ENCODE measurements at regions not wholly inside any gene's neighbourhood (a gene's known extent, or its start where the extent isn't known, plus 50 kb on each side); places are given as distances from the start of the nearest gene placed in this dataset.

GRCh38 chr12:72082986-72083820, 144.6 kb downstream of the TPH2 start:
- no peak for TF ChIP-seq CTCF (conservative IDR thresholded peaks at IDR 0.05)
- Mint-ChIP-seq H3K27me3 (no peaks in the 10 kb centered on the region), H3K9me3 (no peaks in the 10 kb centered on the region), H3K36me3 (no peaks in the 10 kb centered on the region), H3K4me3 (no peak overlapping the region), H3K4me1 (ENCODE audit: unreplicated experiment) (no peaks in the 10 kb centered on the region), H3K27ac (no peak overlapping the region)
- DNase-seq (ENCODE audit: extremely low spot score, unreplicated experiment) = no peak

GRCh38 chr12:72084061-72084460, 145.4 kb downstream of the TPH2 start:
- Mint-ChIP-seq H3K9me3 (no peaks in the 10 kb centered on the region), H3K36me3 (no peaks in the 10 kb centered on the region), H3K4me1 (ENCODE audit: unreplicated experiment) (no peaks in the 10 kb centered on the region), H3K27me3 (no peaks in the 10 kb centered on the region), H3K4me3 (no peak overlapping the region), H3K27ac (no peak overlapping the region)
- DNase-seq (ENCODE audit: extremely low spot score, unreplicated experiment) = no peak
- no peak for TF ChIP-seq CTCF (conservative IDR thresholded peaks at IDR 0.05)

- TF ChIP-seq CTCF (conservative IDR thresholded peaks at IDR 0.05) = no peak
- H3K27me3 Mint-ChIP-seq = no peaks in the 10 kb centered on the region
- no peaks in the 10 kb centered on the region for H3K4me1 Mint-ChIP-seq (ENCODE audit: unreplicated experiment)
- no peak overlapping the region for H3K27ac Mint-ChIP-seq
- no peak overlapping the region for H3K4me3 Mint-ChIP-seq
- H3K36me3 Mint-ChIP-seq = no peaks in the 10 kb centered on the region
- H3K9me3 Mint-ChIP-seq = no peaks in the 10 kb centered on the region
- no peak for DNase-seq (ENCODE audit: extremely low spot score, unreplicated experiment)
Observed at GRCh38 chr12:72084880-72085279, 146.2 kb downstream of the TPH2 start.

- peaks cover 6% of the 10 kb centered on the region for H3K9me3 Mint-ChIP-seq
- no peaks in the 10 kb centered on the region for H3K27me3 Mint-ChIP-seq
- no peak overlapping the region for H3K4me3 Mint-ChIP-seq
Observed at GRCh38 chr12:72089678-72090077, 151.0 kb downstream of the TPH2 start.

GRCh38 chr12:72093424-72093823, 154.8 kb downstream of the TPH2 start:
- Mint-ChIP-seq H3K27ac (no peak overlapping the region), H3K9me3 (peaks cover 6% of the 10 kb centered on the region), H3K27me3 (no peaks in the 10 kb centered on the region), H3K36me3 (no peaks in the 10 kb centered on the region), H3K4me3 (no peak overlapping the region), H3K4me1 (ENCODE audit: unreplicated experiment) (no peaks in the 10 kb centered on the region)
- no peak for DNase-seq (ENCODE audit: extremely low spot score, unreplicated experiment)
- no peak for TF ChIP-seq CTCF (conservative IDR thresholded peaks at IDR 0.05)

More at GRCh38 chr12:72089678-72090077, 151.0 kb downstream of the TPH2 start:
- TF ChIP-seq CTCF (conservative IDR thresholded peaks at IDR 0.05) = no peak
- no peak for DNase-seq (ENCODE audit: extremely low spot score, unreplicated experiment)
- H3K27ac Mint-ChIP-seq = no peak overlapping the region
- H3K36me3 Mint-ChIP-seq = no peaks in the 10 kb centered on the region
- H3K4me1 Mint-ChIP-seq (ENCODE audit: unreplicated experiment) = no peaks in the 10 kb centered on the region
